Tibial nerve (tissue), 4 donors: ENCODE measurements at regions not wholly inside any gene's neighbourhood (a gene's known extent, or its start where the extent isn't known, plus 50 kb on each side); places are given as distances from the start of the nearest gene placed in this dataset.
A peak's percentile ranks its signal among the peaks of the same experiment; 100 is the strongest.
"Not testable (repeated sequence)": the region's sequence is repeated elsewhere in the genome, so short reads cannot be mapped to it uniquely, and the experiment has no call there.

Experiments
- DNase-seq, 2 donors: peaks; one replicate each; pipeline ENCODE4 v3.0.0-alpha.2; 2019; ENCODE audit warnings: low spot score in 2 of 2
- H3K27ac ChIP-seq, 4 donors: fragments of 200-600 bp; sonication (generic) in 3 of 4; one replicate each; pipeline ENCODE4 v1.5.1; 2017 to 2019; ENCODE audit warnings: mild to moderate bottlenecking in 1 of 4
- H3K27me3 ChIP-seq, 2 donors: fragments of 200-600 bp; sonication (generic) in 1 of 2; one replicate each; pipeline versions ENCODE4 v1.5.1 to v1.6.0; 2017 to 2019
- H3K36me3 ChIP-seq, 3 donors: fragments of 200-600 bp; sonication (generic); one replicate each; pipeline ENCODE4 v1.5.1; 2018 to 2019
- H3K4me1 ChIP-seq, 4 donors: fragments of 200-600 bp; sonication (generic) in 3 of 4; one replicate each; pipeline ENCODE4 v1.5.1; 2017 to 2019
- H3K4me3 ChIP-seq, 4 donors: fragments of 200-600 bp; sonication (generic) in 3 of 4; one replicate each; pipeline ENCODE4 v1.5.1; 2017 to 2019; ENCODE audit warnings: mild to moderate bottlenecking in 1 of 4, moderate library complexity in 1 of 4
- H3K9me3 ChIP-seq, 4 donors: fragments of 200-600 bp; sonication (generic) in 3 of 4; one replicate each; pipeline ENCODE4 v1.5.1; 2017 to 2019
- CTCF ChIP-seq, 5 experiments: fragments of 200-600 bp in 3 of 5; fragments of 450-650 bp in 2 of 5; sonication (generic) in 3 of 5; IDR thresholded peaks; one replicate each; pipeline ENCODE4 v1.5.1; 2016 to 2019; ENCODE audit warnings: antibody characterized with exemption in 5 of 5, mild to moderate bottlenecking in 3 of 5, moderate library complexity in 2 of 5
- EP300 ChIP-seq, 2 donors: sonication (generic); formaldehyde crosslinking; IDR thresholded peaks; one replicate each; pipeline ENCODE4 v1.6.1; 2017; ENCODE audit warnings: antibody characterized with exemption in 2 of 2, mild to moderate bottlenecking in 1 of 2
- POLR2A ChIP-seq, 2 donors: fragments of 450-650 bp; IDR thresholded peaks; one replicate each; pipeline ENCODE4 v1.6.1; 2017; ENCODE audit warnings: antibody characterized with exemption in 2 of 2, mild to moderate bottlenecking in 2 of 2, moderate library complexity in 2 of 2
- WGBS, 2 donors: methylation state at CpG; one replicate each; pipeline ENCODE4 v1.1.5; 2018; 5-methylcytosine and 5-hydroxymethylcytosine counted together

GRCh38 chr14:105879503-105879866 lies 353.1 kb downstream of the TMEM121 start:
- no peak for DNase-seq
- H3K4me1 ChIP-seq: no peaks in the 10 kb centered on the region
- H3K4me3 ChIP-seq: no peak overlapping the region
- peaks cover 0 to 4% (median 0%) of the 10 kb centered on the region in 4 donors for H3K9me3 ChIP-seq
- WGBS, 2 donors: 76 to 82% methylated on average over 7 of the region's 7 CpGs
- no peaks in the 10 kb centered on the region for H3K36me3 ChIP-seq
- TF ChIP-seq POLR2A (IDR thresholded peaks at IDR 0.05) (no peak), CTCF (IDR thresholded peaks at IDR 0.05) (no peak), EP300 (IDR thresholded peaks at IDR 0.05) (no peak)
- H3K27me3 ChIP-seq: no peaks in the 10 kb centered on the region
- H3K27ac ChIP-seq: no peak overlapping the region

- WGBS, 2 donors: 76 to 83% methylated on average over 7 to 12 of the region's 14 CpGs
- H3K4me1 ChIP-seq: no peaks in the 10 kb centered on the region
- no peaks in the 10 kb centered on the region for H3K27me3 ChIP-seq
- TF ChIP-seq POLR2A (IDR thresholded peaks at IDR 0.05) (no peak), CTCF (IDR thresholded peaks at IDR 0.05) (no peak), EP300 (IDR thresholded peaks at IDR 0.05) (no peak)
- DNase-seq: peak in 1 of 2 donors; percentile 7
- no peak overlapping the region for H3K27ac ChIP-seq
- H3K9me3 ChIP-seq: peaks cover 0 to 4% (median 0%) of the 10 kb centered on the region in 4 donors
- H3K4me3 ChIP-seq: no peak overlapping the region
- no peaks in the 10 kb centered on the region for H3K36me3 ChIP-seq
Measured at GRCh38 chr14:105879867-105880561, 353.6 kb downstream of the TMEM121 start.

GRCh38 chr14:105880616-105881015 lies 354.2 kb downstream of the TMEM121 start:
- H3K9me3 ChIP-seq: peaks cover 0 to 8% (median 0%) of the 10 kb centered on the region in 4 donors
- TF ChIP-seq EP300 (IDR thresholded peaks at IDR 0.05): no peak
- no peak for TF ChIP-seq CTCF (IDR thresholded peaks at IDR 0.05)
- TF ChIP-seq POLR2A (IDR thresholded peaks at IDR 0.05): no peak
- no peaks in the 10 kb centered on the region for H3K4me1 ChIP-seq
- peak in 1 of 2 donors; percentile 4 for DNase-seq
- H3K4me3 ChIP-seq: no peak overlapping the region
- 43 to 66% methylated on average over 1 to 11 of the region's 11 CpGs for WGBS, 2 donors
- no peak overlapping the region for H3K27ac ChIP-seq
- no peaks in the 10 kb centered on the region for H3K27me3 ChIP-seq
- H3K36me3 ChIP-seq: no peaks in the 10 kb centered on the region

GRCh38 chr14:105881021-105881930 lies 354.9 kb downstream of the TMEM121 start:
- DNase-seq: peak in 1 of 2 donors; percentile 4
- TF ChIP-seq POLR2A (IDR thresholded peaks at IDR 0.05) (no peak), EP300 (IDR thresholded peaks at IDR 0.05) (no peak), CTCF (IDR thresholded peaks at IDR 0.05) (no peak)
- H3K27ac ChIP-seq: no peak overlapping the region
- 74 to 80% methylated on average over 8 to 9 of the region's 18 CpGs for WGBS, 2 donors
- H3K4me1 ChIP-seq: no peaks in the 10 kb centered on the region
- no peaks in the 10 kb centered on the region for H3K36me3 ChIP-seq
- H3K27me3 ChIP-seq: no peaks in the 10 kb centered on the region
- H3K4me3 ChIP-seq: no peak overlapping the region
- H3K9me3 ChIP-seq: peaks cover 0 to 9% (median 0%) of the 10 kb centered on the region in 4 donors

GRCh38 chr14:105882011-105882410 lies 355.6 kb downstream of the TMEM121 start:
- WGBS, 2 donors: 72 to 80% methylated on average over 2 to 9 of the region's 10 CpGs
- H3K27ac ChIP-seq: not testable (repeated sequence)

More at GRCh38 chr14:105882011-105882410, 355.6 kb downstream of the TMEM121 start:
- H3K27me3 ChIP-seq, H3K4me1 ChIP-seq, H3K4me3 ChIP-seq, H3K36me3 ChIP-seq: not testable (repeated sequence)
- H3K9me3 ChIP-seq: peaks cover 0 to 13% (median 0%) of the 10 kb centered on the region in 4 donors
- DNase-seq: peak in 1 of 2 donors; percentile 3
